Fibroblast of lung (primary cell): ENCODE measurements at regions not wholly inside any gene's neighbourhood (a gene's known extent, or its start where the extent isn't known, plus 50 kb on each side); places are given as distances from the start of the nearest gene placed in this dataset.

Experiments used
- DNase-seq, 2 donors: peaks; one replicate each; pipeline versions ENCODE4 v3.0.0 to v3.0.0-alpha.2; 2010; ENCODE audit warnings: low read depth in 2 of 2
- H2AFZ ChIP-seq: 2 replicates; pipeline ENCODE4 v1.5.1; 2012; ENCODE audit warnings: low read length, control low read depth, inconsistent platforms
- H3K27ac ChIP-seq: 2 replicates; pipeline ENCODE4 v1.5.1; 2011; ENCODE audit warnings: low read length, control low read depth; ENCODE audit not compliant: insufficient read depth
- H3K27me3 ChIP-seq: 2 replicates; pipeline ENCODE4 v1.5.1; 2011; ENCODE audit warnings: mild to moderate bottlenecking, low read length; ENCODE audit not compliant: control insufficient read depth, insufficient read depth
- H3K36me3 ChIP-seq: 2 replicates; pipeline ENCODE4 v1.5.1; 2011; ENCODE audit warnings: low read length; ENCODE audit not compliant: control insufficient read depth, insufficient read depth
- H3K4me1 ChIP-seq: 2 replicates; pipeline ENCODE4 v1.5.1; 2011; ENCODE audit warnings: low read length; ENCODE audit not compliant: control insufficient read depth, insufficient read depth; ENCODE audit errors: extremely low read depth
- H3K4me2 ChIP-seq: 2 replicates; pipeline ENCODE4 v1.5.1; 2011; ENCODE audit warnings: low read length, control low read depth; ENCODE audit not compliant: insufficient read depth; ENCODE audit errors: extremely low read depth
- H3K4me3 ChIP-seq, 4 experiments: fragments of 200-600 bp in 1 of 4; sonication (generic) in 1 of 4; replicated peaks in 1 of 4; 2 replicates each; pipeline ENCODE4 v1.5.1; 2011 to 2016; ENCODE audit warnings: low read length in 4 of 4, low read depth in 3 of 4, mild to moderate bottlenecking in 3 of 4, control low read depth in 2 of 4, inconsistent platforms in 1 of 4, mixed read lengths in 1 of 4; ENCODE audit not compliant: insufficient read depth in 1 of 4; ENCODE audit errors: control extremely low read depth in 1 of 4
- H3K79me2 ChIP-seq: 2 replicates; pipeline ENCODE4 v1.5.1; 2012; ENCODE audit warnings: mild to moderate bottlenecking, low read length, inconsistent platforms; ENCODE audit not compliant: control insufficient read depth, insufficient read depth
- H3K9ac ChIP-seq: 2 replicates; pipeline ENCODE4 v1.5.1; 2011; ENCODE audit warnings: mild to moderate bottlenecking, low read length, control low read depth; ENCODE audit not compliant: insufficient read depth
- H3K9me3 ChIP-seq: 2 replicates; pipeline ENCODE4 v1.5.1; 2012; ENCODE audit warnings: low read depth, low read length; ENCODE audit not compliant: control insufficient read depth, insufficient read depth
- H4K20me1 ChIP-seq: 2 replicates; pipeline ENCODE4 v1.5.1; 2011; ENCODE audit warnings: low read length; ENCODE audit not compliant: control insufficient read depth, insufficient read depth; ENCODE audit errors: extremely low read depth
- CTCF ChIP-seq, 2 donors: IDR thresholded peaks in 1 of 2; conservative IDR thresholded peaks in 1 of 2; 1 replicate in 1 of 2; 2 replicates in 1 of 2; pipeline ENCODE4 v1.5.1; 2011 to 2012; ENCODE audit warnings: low read length in 2 of 2, control low read depth in 1 of 2, inconsistent platforms in 1 of 2, low read depth in 1 of 2, mild to moderate bottlenecking in 1 of 2
- EZH2 ChIP-seq: IDR thresholded peaks from 2 replicates; pipeline ENCODE4 v1.5.1; 2012; ENCODE audit warnings: low read length, control low read depth, mild to moderate bottlenecking; ENCODE audit errors: missing control alignments

GRCh38 chr1:30005972-30006619 lies 717.3 kb downstream of the MATN1 start:
- Histone ChIP-seq H3K4me3 (no peak overlapping the region), H3K9ac (no peak overlapping the region), H3K27me3 (no peaks in the 10 kb centered on the region), H4K20me1 (no peaks in the 10 kb centered on the region), H3K4me2 (no peak overlapping the region), H3K79me2 (no peaks in the 10 kb centered on the region), H3K9me3 (no peaks in the 10 kb centered on the region), H3K27ac (no peak overlapping the region), H3K4me1 (no peaks in the 10 kb centered on the region), H3K36me3 (no peaks in the 10 kb centered on the region), H2AFZ (no peak overlapping the region)
- TF ChIP-seq EZH2 (no peak), CTCF (conservative IDR thresholded peaks at IDR 0.05 in 1 of 2, IDR thresholded peaks at IDR 0.05 in 1 of 2; ENCODE audit: low read depth in 1 of 2, low read length in 2 of 2) (no peak)
- DNase-seq, result no peak

GRCh38 chr1:30001732-30002039 lies 721.7 kb downstream of the MATN1 start:
- Histone ChIP-seq H3K9ac (no peak overlapping the region), H4K20me1 (no peaks in the 10 kb centered on the region), H3K36me3 (no peaks in the 10 kb centered on the region), H3K4me2 (no peak overlapping the region), H3K27me3 (no peaks in the 10 kb centered on the region), H3K79me2 (no peaks in the 10 kb centered on the region), H3K4me1 (no peaks in the 10 kb centered on the region), H3K9me3 (no peaks in the 10 kb centered on the region), H3K4me3 (no peak overlapping the region), H2AFZ (no peak overlapping the region), H3K27ac (no peak overlapping the region)
- no peak for DNase-seq
- no peak for TF ChIP-seq EZH2
- TF ChIP-seq CTCF (conservative IDR thresholded peaks at IDR 0.05 in 1 of 2, IDR thresholded peaks at IDR 0.05 in 1 of 2; ENCODE audit: low read depth in 1 of 2, low read length in 2 of 2), result no peak

DNA sequence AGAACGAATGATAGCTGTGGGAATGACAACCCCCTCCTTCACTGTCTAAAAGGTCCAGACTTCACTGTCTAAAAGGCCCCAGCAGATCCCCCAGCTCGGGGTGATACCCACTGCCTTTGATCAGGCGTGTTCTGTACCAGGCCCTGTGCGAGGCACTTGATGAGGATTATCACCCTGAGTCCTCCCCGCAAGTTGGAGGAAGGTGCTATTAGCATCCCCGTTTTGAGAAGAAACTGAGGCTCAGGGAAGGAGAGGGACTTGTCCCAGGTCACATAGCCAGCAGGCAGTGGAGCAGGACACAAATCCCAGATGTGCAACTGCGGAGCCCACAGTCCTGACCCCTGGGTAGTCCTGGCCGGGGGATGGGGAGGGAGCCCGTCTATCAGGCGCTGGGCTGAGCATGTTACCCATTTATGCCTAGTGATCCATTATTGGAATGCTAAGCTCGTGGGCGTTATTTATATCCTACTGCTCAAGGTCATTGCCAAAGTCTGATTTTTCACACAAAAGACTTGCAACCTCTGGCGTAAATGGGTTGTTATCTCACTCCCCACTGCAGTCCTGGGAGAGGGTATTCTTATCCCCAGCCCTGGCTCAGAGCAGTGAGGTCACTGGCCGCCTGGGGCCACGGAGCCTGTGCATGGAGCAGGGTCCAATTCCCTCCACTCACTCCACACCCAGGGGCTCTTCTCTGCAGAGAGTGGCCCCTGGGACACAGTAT lies 722.2 kb downstream of the MATN1 start:
- Histone ChIP-seq H3K27me3 (no peaks in the 10 kb centered on the region), H3K36me3 (no peaks in the 10 kb centered on the region), H3K9me3 (no peaks in the 10 kb centered on the region), H3K9ac (no peak overlapping the region), H2AFZ (no peak overlapping the region), H3K4me3 (no peak overlapping the region), H4K20me1 (no peaks in the 10 kb centered on the region), H3K27ac (no peak overlapping the region), H3K79me2 (no peaks in the 10 kb centered on the region), H3K4me2 (no peak overlapping the region), H3K4me1 (no peaks in the 10 kb centered on the region)
- TF ChIP-seq EZH2, result no peak
- no peak for TF ChIP-seq CTCF (conservative IDR thresholded peaks at IDR 0.05 in 1 of 2, IDR thresholded peaks at IDR 0.05 in 1 of 2; ENCODE audit: low read depth in 1 of 2, low read length in 2 of 2)
- DNase-seq, result no peak
